Osteocyte (in vitro differentiated cells): ENCODE measurements at regions not wholly inside any gene's neighbourhood (a gene's known extent, or its start where the extent isn't known, plus 50 kb on each side); places are given as distances from the start of the nearest gene placed in this dataset.

Source experiments
- DNase-seq: peaks from one replicate; pipeline ENCODE4 v3.0.0; 2021; ENCODE audit warnings: mixed read lengths; ENCODE audit not compliant: unreplicated experiment; ENCODE audit errors: extremely low spot score
- H3K27ac Mint-ChIP-seq: one replicate; pipeline ENCODE4 v1.8.0; 2021; ENCODE audit warnings: mild to moderate bottlenecking, mixed read lengths; ENCODE audit not compliant: unreplicated experiment
- H3K27me3 Mint-ChIP-seq: one replicate; pipeline ENCODE4 v1.8.0; 2021; ENCODE audit warnings: mixed read lengths; ENCODE audit not compliant: unreplicated experiment
- H3K36me3 Mint-ChIP-seq: one replicate; pipeline ENCODE4 v1.8.0; 2021; ENCODE audit warnings: mixed read lengths; ENCODE audit not compliant: unreplicated experiment
- H3K4me1 Mint-ChIP-seq: one replicate; pipeline ENCODE4 v1.8.0; 2021; ENCODE audit warnings: mixed read lengths; ENCODE audit not compliant: unreplicated experiment
- H3K4me3 Mint-ChIP-seq: one replicate; pipeline ENCODE4 v1.8.0; 2021; ENCODE audit warnings: mild to moderate bottlenecking, moderate library complexity, mixed read lengths; ENCODE audit not compliant: unreplicated experiment
- H3K9me3 Mint-ChIP-seq: one replicate; pipeline ENCODE4 v1.8.0; 2021; ENCODE audit warnings: mixed read lengths; ENCODE audit not compliant: unreplicated experiment
- CTCF ChIP-seq: fragments of 200-600 bp; sonication (generic); IDR thresholded peaks from 2 replicates; pipeline ENCODE4 v1.5.0; 2021; ENCODE audit warnings: antibody characterized with exemption, mild to moderate bottlenecking, moderate library complexity

- TF ChIP-seq CTCF = no peak
- Mint-ChIP-seq H3K4me1 (no peaks in the 10 kb centered on the region), H3K27ac (no peak overlapping the region), H3K9me3 (no peaks in the 10 kb centered on the region), H3K27me3 (peaks cover 9% of the 10 kb centered on the region), H3K4me3 (no peak overlapping the region), H3K36me3 (no peaks in the 10 kb centered on the region)
- DNase-seq = no peak
Measured at GRCh38 chr12:82635263-82635662, 51.4 kb upstream of the TMTC2 start.
